ENCODE measurements at regions not wholly inside any gene's neighbourhood (a gene's known extent, or its start where the extent isn't known, plus 50 kb on each side); places are given as distances from the start of the nearest gene placed in this dataset.
"Not testable (repeated sequence)": the region's sequence is repeated elsewhere in the genome, so short reads cannot be mapped to it uniquely, and the experiment has no call there.

DNA sequence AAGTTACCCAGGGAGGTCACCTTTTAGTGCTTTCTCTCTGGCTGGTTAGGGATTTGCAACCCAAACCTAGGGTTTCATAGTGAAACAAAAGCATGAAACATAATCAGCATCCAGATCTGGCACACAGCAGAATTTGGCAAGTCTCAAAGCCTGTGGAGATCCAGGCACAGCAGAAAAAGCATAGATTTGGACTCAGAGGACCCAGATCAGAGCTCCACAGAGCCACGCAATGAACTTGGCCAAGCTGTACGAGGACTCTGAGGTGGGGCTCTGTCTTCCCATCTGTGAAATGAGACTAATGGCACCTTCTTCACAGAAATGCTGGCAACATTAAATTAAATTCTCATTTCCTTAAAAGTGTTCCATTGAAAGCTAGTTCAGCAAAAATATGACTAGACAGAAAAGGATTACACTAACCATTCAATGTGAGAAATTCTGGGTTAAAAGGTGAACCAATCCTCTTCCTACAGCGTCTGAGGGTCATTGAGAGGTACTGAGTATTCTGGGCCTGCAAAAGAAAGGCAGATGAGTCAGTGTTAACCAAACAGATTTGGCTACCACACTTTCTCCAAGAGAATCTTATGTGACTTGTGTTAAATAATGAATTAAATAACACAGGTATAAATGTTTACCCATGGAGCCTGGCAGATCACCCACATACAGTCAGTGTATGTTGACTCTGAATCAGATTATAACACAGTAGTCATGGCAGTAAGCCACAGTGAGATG, 266.3 kb downstream of the MREG start:
- no peak for DNase-seq (ENCODE audit: low read depth in 2 of 2)

- DNase-seq (ENCODE audit: low read depth in 2 of 2): no peak
These were observed 267.0 kb downstream of the MREG start for GRCh38 chr2:215746226-215746886.

DNA sequence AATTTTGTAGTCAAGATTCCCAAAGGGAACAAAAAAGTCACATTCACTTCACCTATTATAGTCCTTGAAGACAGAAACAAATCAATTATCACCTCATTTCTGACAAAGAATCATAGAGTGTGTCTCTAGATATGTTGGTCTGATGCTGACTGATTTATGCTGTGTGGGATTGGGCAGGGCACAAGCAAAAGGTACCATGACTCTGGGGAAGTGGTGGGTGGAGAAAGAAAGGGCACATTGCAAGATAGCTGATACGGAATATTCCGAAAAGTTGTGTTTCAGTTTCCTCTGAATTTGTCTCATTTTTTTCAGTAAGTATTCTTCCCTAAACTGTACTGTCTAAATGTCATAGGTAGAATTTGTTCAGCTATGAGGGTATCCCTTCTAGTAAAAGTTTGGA, 268.0 kb downstream of the MREG start:
- no peak for DNase-seq (ENCODE audit: low read depth in 2 of 2)

- no peak for DNase-seq (ENCODE audit: low read depth in 2 of 2)
These were observed 268.8 kb downstream of the MREG start for GRCh38 chr2:215744514-215744913.

DNA sequence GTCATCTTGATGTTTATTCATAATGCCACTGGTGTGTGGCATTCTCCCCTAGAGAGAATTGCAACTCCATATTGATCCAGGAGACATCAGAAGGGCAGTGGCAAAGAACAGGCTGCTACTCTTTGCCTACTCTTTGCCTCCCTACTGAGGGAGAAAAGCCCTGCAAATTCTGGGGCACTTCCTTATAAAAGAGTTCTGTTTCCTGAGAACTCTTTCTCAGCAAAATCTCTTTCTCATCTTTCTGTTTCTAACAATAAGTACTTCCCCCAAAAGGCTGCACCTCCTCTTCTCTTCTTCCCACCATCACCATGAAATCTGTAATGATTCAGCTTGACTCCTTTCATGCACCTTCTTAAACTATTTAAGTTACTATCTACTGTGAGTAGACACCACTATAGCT, 270.3 kb downstream of the MREG start:
- no peak for DNase-seq (ENCODE audit: low read depth in 2 of 2)

DNA sequence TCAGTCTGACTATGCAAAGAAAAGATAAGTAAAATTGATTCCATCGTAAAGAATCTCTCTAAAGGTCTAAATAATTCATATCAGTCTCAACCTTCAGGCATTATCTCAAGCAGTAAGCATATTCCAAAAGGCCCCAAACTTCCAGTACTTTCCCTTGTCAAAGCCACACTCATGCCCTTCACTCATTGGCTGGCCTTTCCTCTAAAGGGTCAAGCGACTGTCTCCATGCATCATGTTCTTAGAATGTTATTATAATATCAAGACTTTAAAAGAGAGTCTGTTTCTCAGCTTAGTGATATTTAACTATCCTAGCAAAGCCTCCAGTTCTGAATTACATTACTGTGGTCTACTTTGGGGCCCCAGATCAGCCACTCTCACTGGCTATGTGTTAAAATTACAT, 271.3 kb downstream of the MREG start:
- no peak for DNase-seq (ENCODE audit: low read depth in 2 of 2)

GRCh38 chr2:215740071-215740470, 273.3 kb downstream of the MREG start:
- no peak for DNase-seq (ENCODE audit: low read depth in 2 of 2)

- DNase-seq (ENCODE audit: low read depth in 2 of 2): no peak
These were observed 275.0 kb downstream of the MREG start for GRCh38 chr2:215738351-215738750.

DNA sequence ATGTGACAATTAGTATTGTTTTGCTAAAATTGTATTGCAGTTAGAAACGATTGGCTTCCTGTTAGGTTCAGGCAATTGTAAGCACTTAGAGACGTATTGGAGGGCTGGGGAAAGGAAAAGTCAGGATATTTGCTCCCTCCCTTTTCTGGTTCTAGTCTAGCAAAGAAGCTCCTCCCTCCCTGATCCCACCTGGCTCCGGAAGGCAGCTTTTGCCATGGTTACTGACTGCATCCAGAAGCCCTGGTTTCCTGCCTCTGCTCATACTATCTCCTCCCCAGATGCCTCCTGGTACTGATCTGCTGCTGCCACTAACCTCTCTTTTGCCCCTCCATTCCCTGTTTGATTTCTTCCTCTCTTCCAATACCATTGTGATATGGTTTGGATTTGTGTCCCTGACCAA, 275.9 kb downstream of the MREG start:
- no peak for DNase-seq (ENCODE audit: low read depth in 2 of 2)

- no peak for DNase-seq (ENCODE audit: low read depth in 2 of 2)
These were observed 276.6 kb downstream of the MREG start for GRCh38 chr2:215736653-215737290.

GRCh38 chr2:215731108-215731658, 282.2 kb downstream of the MREG start:
- DNase-seq (ENCODE audit: low read depth in 2 of 2): no peak

- no peak for DNase-seq (ENCODE audit: low read depth in 2 of 2)
These were observed 283.2 kb downstream of the MREG start for GRCh38 chr2:215729985-215730620.

GRCh38 chr2:215728504-215729065, 284.8 kb downstream of the MREG start:
- peak; percentile 91 to 92 for DNase-seq (ENCODE audit: low read depth in 2 of 2)

DNA sequence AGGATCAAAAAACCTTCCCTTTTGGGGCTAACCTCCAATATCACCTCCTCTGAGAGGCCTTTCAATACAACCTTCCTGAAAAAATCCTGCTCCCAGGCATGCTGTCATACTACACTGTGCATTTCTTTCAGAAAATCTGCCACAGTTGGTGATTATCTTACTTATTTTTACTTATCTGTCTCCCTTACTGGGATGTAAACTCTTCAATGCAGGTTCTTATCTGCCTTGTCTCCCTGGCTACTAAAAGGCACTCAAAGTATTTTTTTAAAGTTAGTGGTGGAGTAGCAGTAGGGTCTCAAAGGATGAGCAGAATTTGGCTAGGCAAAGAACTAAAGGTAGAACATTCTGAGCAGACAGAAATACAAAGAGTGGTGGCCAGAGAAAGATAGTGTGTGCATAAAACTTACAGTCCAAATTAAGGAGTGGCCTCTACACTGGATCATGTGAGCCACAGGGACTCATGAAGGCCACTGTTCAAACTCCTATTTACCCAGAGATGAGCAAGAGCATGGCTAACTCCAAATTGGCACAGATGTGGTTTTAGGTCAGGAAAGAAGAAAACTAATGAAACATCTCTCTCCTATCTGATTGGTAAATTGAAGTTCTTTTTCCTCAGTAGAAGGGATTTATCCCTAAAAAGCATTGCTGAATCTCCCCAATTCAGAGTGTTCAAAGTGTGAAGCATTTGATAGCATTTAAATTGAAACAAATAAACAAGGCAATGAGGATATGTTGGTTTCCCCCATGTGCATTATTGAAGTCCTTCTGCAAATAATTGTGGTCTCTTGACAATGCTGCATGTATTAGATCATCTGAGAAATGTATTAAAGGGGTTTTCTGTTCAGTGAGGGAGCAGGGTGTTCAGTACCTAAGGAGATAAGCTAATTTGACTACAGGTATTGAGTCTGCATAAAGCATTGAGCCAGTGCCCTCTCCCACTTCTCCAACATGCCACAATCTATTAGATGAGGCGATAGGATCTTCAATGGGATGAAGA, 285.5 kb downstream of the MREG start:
- DNase-seq (ENCODE audit: low read depth in 2 of 2): peak; percentile 47 to 58

DNA sequence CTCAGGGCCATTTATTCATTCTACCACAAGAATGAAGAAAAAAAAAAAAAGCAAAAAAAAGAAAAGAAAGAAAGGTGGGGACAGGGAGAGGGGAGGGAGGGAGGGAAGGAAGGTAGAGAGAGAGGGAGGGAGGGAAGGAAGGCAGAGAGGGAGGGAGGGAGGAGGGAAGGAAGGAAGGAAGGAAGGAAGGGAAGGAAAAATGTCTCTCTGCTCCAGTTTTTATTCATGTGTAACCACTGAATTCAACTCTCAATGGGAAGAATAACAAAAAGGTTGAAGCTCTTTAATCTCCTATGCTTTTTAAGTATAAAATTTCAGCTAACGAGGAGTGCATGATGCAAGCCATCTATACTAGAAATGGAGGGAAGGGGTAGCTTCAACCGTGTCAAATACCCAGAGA, 287.3 kb downstream of the MREG start:
- no peak for DNase-seq (ENCODE audit: low read depth in 2 of 2)

GRCh38 chr2:215724146-215724545, 288.3 kb upstream of the FN1 start:
- no peak for DNase-seq (ENCODE audit: low read depth in 2 of 2)

DNA sequence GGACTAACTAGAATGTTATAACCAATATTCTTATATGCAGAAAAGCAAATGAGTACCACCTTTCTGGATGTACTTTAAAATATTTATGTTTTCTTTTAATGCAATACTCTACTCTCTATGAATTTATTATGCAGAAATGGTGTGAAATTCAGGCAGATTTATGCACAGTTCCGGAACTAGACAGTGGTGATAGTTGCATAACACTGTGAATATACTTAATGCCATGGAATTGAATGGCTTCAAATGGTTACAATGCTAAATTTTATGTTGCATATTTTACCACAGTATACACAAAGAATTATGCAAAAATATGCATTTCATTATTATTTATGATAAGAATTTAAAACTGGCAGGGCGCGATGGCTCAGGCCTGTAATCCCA, 287.8 kb upstream of the FN1 start:
- no peak for DNase-seq (ENCODE audit: low read depth in 2 of 2)

DNA sequence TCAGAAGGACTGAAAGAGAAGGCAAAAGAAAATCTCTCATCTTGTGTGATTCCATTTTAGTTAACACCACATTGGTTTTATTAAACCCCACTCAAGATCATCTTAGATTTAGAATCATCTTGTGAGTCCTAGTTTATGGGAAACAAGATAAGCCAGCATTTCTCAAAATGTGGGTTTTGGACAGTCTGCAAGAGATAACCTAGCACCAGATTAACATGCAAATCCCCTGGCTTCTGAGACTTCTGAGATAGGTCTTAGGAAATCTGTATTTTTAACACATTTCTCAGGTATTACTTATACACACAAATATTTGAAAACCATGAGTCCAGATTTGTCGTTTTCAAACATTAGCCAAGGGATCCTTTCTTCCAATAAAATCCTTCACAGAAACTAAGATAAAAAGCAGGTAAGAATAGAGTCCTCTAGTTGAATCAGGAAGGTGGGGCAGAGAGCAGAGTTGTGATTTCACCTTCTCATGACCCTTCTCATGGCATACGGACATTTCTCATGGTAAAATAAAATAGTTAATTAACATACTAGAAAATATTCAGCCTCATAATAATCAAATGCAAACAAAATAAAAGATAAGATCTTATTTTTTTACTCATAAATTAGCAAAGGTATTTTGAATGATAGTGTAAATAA, 287.2 kb upstream of the FN1 start:
- DNase-seq (ENCODE audit: low read depth in 2 of 2): no peak

- DNase-seq (ENCODE audit: low read depth in 2 of 2): no peak
These were observed 286.3 kb upstream of the FN1 start for GRCh38 chr2:215722125-215722524.

DNA sequence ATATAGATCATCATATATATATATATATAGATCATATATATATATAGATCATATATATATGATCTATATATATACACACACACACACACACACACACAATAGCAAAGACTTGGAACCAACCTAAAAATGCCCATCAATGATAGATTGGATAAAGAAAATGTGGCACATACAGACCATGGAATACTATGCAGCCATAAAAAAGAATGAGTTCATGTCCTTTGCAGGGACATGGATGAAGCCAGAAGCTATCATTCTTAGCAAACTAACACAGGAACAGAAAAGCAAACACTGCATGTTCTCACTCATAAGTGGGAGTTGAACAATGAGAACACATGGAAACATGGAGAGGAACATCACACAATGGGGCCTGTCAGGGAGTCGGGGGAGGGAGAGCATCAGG, 285.6 kb upstream of the FN1 start:
- DNase-seq (ENCODE audit: low read depth in 2 of 2): not testable (repeated sequence)
